ENCODE measurements at regions not wholly inside any gene's neighbourhood (a gene's known extent, or its start where the extent isn't known, plus 50 kb on each side); places are given as distances from the start of the nearest gene placed in this dataset.
A peak's percentile ranks its signal among the peaks of the same experiment; 100 is the strongest.

DNA sequence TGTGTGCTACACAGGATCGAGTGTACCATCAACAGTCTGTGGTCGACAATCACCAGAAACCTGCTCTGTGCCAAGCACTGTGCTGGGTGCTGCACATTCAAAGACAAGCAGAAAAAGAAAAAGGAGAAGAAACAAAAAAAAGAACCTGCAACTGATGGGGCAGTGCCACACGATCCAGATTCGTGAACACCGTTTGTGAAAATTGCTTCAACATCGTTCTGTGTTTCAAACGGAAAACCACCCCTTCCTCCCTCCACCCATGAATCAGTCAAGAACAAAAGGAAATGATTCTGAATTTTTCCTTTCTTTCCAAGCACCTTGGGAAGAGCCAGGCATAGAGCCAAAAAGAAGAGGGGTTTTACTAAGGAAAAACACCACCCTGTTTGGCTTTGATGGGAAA, 129.2 kb upstream of the ARID1B start:
- WGBS = 41% methylated on average over 7 of the region's 7 CpGs
- Histone ChIP-seq H3K9me3 (ENCODE audit: control insufficient read depth, low read length) (no peaks in the 10 kb centered on the region), H3K27me3 (ENCODE audit: control insufficient read depth, insufficient read depth) (no peaks in the 10 kb centered on the region), H3K27ac (ENCODE audit: low read length) (no peak overlapping the region), H3K4me1 (ENCODE audit: control insufficient read depth, insufficient read depth, low read length) (no peaks in the 10 kb centered on the region), H3K4me3 (ENCODE audit: low read length) (no peak overlapping the region)
- DNase-seq (no peak), ATAC-seq (peak in 1 of 2 donors; percentile 47)
- intact Hi-C loops (cut with DNase I) = no loop called here

DNA sequence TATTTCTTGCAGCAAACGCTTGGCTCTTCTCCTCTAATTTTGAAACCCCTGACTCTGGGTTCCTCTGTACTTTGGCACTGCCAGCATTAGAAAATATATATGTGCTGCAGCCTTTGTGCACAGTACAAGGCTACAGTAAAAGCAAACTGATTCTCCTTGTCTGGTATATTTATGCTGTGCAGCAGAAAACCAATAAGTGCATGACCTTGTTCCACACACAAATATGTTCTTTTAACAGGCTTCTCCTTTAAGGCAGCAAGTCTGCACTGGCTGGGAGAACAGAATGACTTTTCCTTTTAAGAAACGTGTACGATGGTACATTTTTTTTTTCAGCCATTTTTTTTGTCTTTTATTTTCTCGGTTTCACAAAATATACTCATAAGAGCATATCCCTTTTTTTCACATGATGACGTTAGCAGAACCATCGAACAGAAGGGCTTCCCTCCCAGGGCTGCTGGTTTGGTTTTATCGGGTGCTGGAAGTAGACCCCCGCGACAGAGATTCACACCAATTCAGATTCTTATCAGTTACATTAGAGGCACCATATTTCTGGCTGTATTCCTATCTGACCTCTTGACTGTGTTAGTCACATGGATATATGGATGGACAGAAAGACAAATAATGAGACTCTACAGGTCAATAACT, 129.9 kb upstream of the ARID1B start:
- no peak for ATAC-seq
- intact Hi-C loops (cut with DNase I) = no loop called here

DNA sequence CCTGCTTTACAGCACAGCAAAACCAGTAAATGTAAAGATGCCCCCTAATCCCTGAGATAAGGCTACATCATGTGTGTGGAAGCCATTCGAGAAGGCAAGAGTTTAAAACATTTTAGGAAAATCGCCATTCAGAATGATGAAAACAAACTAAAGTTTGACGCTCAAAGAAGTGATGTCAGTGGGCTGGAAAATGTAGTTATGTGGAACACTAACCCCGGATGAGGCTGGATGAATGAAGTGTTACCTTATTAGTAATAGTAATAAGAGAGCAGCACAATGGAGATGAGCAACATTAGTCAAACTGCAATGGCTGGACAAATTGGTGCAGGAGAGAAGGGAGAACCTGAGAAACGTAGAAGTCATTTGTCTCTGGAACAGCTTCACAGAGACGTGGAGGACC, 130.7 kb upstream of the ARID1B start:
- H3K27me3 ChIP-seq (ENCODE audit: control insufficient read depth, insufficient read depth) = no peaks in the 10 kb centered on the region
- H3K9me3 ChIP-seq (ENCODE audit: control insufficient read depth, low read length) = no peaks in the 10 kb centered on the region
- H3K4me3 ChIP-seq (ENCODE audit: low read length) = no peak overlapping the region
- 84% methylated on average over 6 of the region's 6 CpGs for WGBS
- DNase-seq = no peak
- H3K27ac ChIP-seq (ENCODE audit: low read length) = no peak overlapping the region
- ATAC-seq = no peak
- intact Hi-C loops (cut with DNase I) = no loop called here
- H3K4me1 ChIP-seq (ENCODE audit: control insufficient read depth, insufficient read depth, low read length) = no peaks in the 10 kb centered on the region

More for the DNA sequence above, 129.9 kb upstream of the ARID1B start:
- 46% methylated on average over 9 of the region's 9 CpGs for WGBS
- DNase-seq = no peak
- H3K4me3 ChIP-seq (ENCODE audit: low read length) = no peak overlapping the region
- H3K27me3 ChIP-seq (ENCODE audit: control insufficient read depth, insufficient read depth) = no peaks in the 10 kb centered on the region
- no peaks in the 10 kb centered on the region for H3K9me3 ChIP-seq (ENCODE audit: control insufficient read depth, low read length)
- no peaks in the 10 kb centered on the region for H3K4me1 ChIP-seq (ENCODE audit: control insufficient read depth, insufficient read depth, low read length)
- H3K27ac ChIP-seq (ENCODE audit: low read length) = no peak overlapping the region

DNA sequence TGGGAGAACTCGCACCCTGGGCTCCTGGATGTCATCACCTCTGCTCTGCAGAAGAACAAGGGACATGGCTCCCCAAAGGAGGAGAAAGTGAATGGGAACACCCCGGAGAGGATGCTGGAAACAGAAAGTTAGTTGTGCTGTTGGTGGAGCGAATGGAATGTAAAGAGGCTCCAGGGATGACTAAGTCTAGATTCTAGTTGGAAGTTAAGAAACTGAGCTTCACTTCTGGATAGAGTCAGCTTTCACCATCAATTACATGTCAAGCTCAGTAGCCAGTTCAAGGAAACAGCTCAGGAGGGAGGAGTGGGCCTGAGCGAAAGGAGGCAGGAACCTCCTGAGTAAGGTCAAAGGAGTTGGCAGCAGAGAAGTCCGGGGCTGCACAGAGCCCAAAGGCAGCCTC, 132.1 kb upstream of the ARID1B start:
- no peak overlapping the region for H3K27ac ChIP-seq (ENCODE audit: low read length)
- H3K27me3 ChIP-seq (ENCODE audit: control insufficient read depth, insufficient read depth) = no peaks in the 10 kb centered on the region
- H3K9me3 ChIP-seq (ENCODE audit: control insufficient read depth, low read length) = no peaks in the 10 kb centered on the region
- DNase-seq (no peak), ATAC-seq (no peak)
- 83% methylated on average over 5 of the region's 5 CpGs for WGBS
- no peak overlapping the region for H3K4me3 ChIP-seq (ENCODE audit: low read length)
- no peaks in the 10 kb centered on the region for H3K4me1 ChIP-seq (ENCODE audit: control insufficient read depth, insufficient read depth, low read length)
- intact Hi-C loops (cut with DNase I) = no loop called here

DNA sequence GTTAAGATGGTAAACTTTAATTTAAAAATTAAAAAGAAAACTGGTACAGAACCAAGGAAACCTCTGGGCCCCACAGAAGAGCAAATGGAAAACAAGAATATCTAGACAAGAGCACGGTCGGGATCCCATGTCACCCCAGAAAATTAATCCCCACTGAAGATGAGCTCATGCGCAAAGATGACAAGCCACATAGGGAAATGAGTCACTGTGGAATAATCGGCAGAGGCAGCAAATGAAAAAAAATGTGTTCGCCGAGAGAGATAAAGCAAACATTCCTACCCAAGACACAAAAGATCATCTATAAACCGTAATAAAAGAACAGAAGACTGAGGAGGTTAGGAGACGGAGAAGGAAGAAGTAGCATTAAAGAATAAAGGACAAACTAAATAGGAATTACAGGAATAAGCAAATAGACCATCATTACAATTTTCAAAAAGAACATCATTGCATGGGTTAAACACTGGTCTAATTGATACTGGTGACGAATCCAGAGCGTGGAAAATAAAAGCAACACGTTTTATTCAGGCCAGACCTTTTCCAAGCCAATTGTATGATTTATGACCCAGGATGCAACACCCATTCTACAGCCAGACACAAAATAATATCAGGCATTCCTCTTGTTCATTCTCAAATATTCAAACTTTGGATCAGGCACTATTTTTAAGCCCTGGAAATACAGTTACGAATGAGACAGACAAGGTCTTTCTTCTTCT, 138.0 kb upstream of the ARID1B start:
- DNase-seq = no peak
- ATAC-seq = no peak
- Histone ChIP-seq H3K9me3 (ENCODE audit: control insufficient read depth, low read length) (no peaks in the 10 kb centered on the region), H3K4me1 (ENCODE audit: control insufficient read depth, insufficient read depth, low read length) (no peaks in the 10 kb centered on the region), H3K27me3 (ENCODE audit: control insufficient read depth, insufficient read depth) (no peaks in the 10 kb centered on the region), H3K4me3 (ENCODE audit: low read length) (no peak overlapping the region), H3K27ac (ENCODE audit: low read length) (no peak overlapping the region)
- intact Hi-C loops (cut with DNase I) = no loop called here
- WGBS = 86% methylated on average over 12 of the region's 12 CpGs

DNA sequence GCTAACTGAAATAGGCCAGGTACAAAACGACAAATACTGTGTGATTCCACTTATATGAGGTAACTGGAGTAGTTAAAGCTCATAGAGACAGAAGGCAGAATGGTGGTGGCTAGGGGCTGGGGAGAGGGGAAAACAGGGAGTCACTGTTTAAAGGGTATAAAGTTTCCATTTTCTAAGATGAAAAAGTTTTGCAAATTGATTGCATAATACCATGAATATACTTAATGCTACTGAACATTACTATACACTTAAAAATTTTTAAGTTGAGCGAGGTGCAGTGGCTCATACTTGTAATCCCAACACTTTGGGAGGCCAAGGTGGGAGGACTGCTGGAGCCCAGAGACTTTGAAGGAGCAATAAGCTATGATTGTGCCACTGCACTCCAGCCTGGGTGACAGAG, 138.6 kb upstream of the ARID1B start:
- ATAC-seq (no peak), DNase-seq (no peak)
- H3K4me3 ChIP-seq (ENCODE audit: low read length) = no peak overlapping the region
- H3K9me3 ChIP-seq (ENCODE audit: control insufficient read depth, low read length) = no peaks in the 10 kb centered on the region
- WGBS = 92% methylated on average over 2 of the region's 2 CpGs
- H3K27me3 ChIP-seq (ENCODE audit: control insufficient read depth, insufficient read depth) = no peaks in the 10 kb centered on the region
- intact Hi-C loops (cut with DNase I) = no loop called here
- no peaks in the 10 kb centered on the region for H3K4me1 ChIP-seq (ENCODE audit: control insufficient read depth, insufficient read depth, low read length)
- no peak overlapping the region for H3K27ac ChIP-seq (ENCODE audit: low read length)

DNA sequence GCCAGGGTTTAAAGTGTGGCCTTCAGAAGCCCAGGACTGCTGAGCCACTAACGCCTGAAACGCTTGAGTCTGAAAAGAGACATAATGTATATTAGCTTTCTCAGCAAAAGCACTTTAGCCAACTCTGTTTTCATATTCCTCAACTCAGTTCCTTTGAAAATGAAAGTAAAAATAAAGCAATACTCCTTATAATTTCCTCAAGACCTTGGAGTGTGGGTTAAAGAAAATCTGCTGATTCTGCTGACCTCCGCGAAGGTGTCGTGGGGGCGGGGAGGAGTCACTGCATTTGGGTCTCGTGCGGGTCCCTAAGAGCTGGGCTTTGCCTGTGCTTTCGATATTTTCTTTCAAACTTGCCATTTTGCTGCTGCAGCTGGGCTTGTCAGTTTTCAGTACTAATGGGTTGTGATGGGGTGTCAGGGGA, 142.2 kb upstream of the ARID1B start:
- no peaks in the 10 kb centered on the region for H3K27me3 ChIP-seq (ENCODE audit: control insufficient read depth, insufficient read depth)
- 44% methylated on average over 9 of the region's 9 CpGs for WGBS
- intact Hi-C loops (cut with DNase I) = no loop called here
- DNase-seq = peak in 2 of 3 donors; percentile 43 to 66
- ATAC-seq = no peak
- H3K4me1 ChIP-seq (ENCODE audit: control insufficient read depth, insufficient read depth, low read length) = no peaks in the 10 kb centered on the region
- H3K27ac ChIP-seq (ENCODE audit: low read length) = no peak overlapping the region
- H3K9me3 ChIP-seq (ENCODE audit: control insufficient read depth, low read length) = no peaks in the 10 kb centered on the region
- H3K4me3 ChIP-seq (ENCODE audit: low read length) = peak overlapping the region; percentile 51

DNA sequence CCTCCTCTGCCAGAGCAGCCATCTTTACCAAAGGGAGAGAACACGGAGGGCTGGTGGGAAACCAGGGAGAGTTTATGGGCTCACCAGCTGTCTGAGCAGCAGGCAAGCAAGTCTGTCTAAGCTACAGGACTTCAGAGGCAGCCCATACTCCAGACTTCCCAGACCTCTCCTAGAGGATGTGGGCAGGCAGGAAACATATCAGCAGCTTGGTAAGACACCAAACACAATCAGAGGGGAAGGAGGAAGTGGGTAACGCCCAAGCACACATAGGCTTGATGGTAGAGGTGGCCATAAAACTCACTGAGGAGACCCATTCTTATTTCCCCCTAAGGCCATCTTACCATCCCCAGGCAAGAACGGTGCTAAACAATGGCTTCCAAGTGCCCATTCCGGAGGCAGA, 143.1 kb upstream of the ARID1B start:
- Histone ChIP-seq H3K4me3 (ENCODE audit: low read length) (no peak overlapping the region), H3K4me1 (ENCODE audit: control insufficient read depth, insufficient read depth, low read length) (no peaks in the 10 kb centered on the region), H3K27me3 (ENCODE audit: control insufficient read depth, insufficient read depth) (no peaks in the 10 kb centered on the region), H3K9me3 (ENCODE audit: control insufficient read depth, low read length) (no peaks in the 10 kb centered on the region), H3K27ac (ENCODE audit: low read length) (no peak overlapping the region)
- no peak for DNase-seq
- ATAC-seq = peak; percentile 20 to 62
- 81% methylated on average over 4 of the region's 4 CpGs for WGBS
- intact Hi-C loops (cut with DNase I) = no loop called here

DNA sequence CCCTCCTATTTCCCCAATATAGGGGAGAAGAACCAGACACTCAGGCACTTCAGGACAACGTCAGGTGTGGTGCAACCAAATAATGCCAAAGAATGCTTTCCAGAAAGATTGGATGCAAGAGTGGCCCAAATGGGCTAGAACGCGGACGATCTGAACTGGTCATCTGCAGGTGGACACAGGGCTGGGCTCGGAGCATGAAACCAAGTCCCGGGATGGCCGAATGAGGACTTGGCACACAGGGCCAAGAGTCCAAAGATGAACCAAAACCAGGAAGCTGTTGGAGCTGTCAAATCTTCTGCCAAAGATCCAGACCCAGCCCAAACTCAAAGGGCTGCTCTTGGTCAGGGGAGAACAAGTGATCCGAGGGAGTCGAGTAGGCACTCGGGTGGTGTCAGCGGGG, 143.9 kb upstream of the ARID1B start:
- Histone ChIP-seq H3K9me3 (ENCODE audit: control insufficient read depth, low read length) (no peaks in the 10 kb centered on the region), H3K4me3 (ENCODE audit: low read length) (no peak overlapping the region), H3K4me1 (ENCODE audit: control insufficient read depth, insufficient read depth, low read length) (no peaks in the 10 kb centered on the region), H3K27ac (ENCODE audit: low read length) (no peak overlapping the region), H3K27me3 (ENCODE audit: control insufficient read depth, insufficient read depth) (no peaks in the 10 kb centered on the region)
- DNase-seq (no peak), ATAC-seq (no peak)
- 89% methylated on average over 11 of the region's 11 CpGs for WGBS
- intact Hi-C loops (cut with DNase I) = no loop called here

DNA sequence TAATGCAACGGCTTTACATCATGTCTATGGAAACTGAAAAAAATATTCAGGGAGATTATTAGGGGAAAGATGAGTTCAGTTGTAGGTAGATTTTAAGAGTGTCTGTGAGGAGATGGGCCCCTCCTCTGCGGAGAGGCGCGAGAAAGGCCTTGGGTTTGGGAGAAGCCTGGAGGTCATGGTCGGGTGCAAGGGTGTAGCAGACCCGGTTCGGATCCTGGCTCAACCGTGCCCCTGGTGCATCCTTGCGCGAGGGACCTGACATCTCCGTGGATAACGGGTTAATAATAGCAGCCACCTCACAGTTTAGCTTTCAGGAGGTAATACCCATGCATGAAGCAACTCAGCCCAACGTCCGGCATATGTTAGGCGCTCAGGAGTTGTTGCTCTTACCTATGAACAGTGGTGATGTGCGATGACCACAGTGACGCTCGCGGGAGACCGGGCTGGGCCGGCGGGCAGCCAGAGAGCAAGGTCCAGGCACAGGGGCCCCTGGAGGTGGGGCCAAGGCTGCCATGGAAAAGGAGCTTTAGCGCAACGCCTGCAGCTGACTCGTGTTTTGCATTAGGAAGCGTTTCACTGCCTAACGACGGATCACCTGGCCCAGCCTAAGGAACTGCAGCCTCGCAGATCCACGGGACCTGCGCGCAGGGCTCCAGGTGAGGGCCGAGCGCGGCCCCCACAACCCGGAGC, 146.4 kb upstream of the ARID1B start:
- intact Hi-C loops (cut with DNase I) = no loop called here
- ATAC-seq = no peak
- WGBS = 93% methylated on average over 36 of the region's 36 CpGs
- Histone ChIP-seq H3K27ac (ENCODE audit: low read length) (no peak overlapping the region), H3K9me3 (ENCODE audit: control insufficient read depth, low read length) (no peaks in the 10 kb centered on the region), H3K4me1 (ENCODE audit: control insufficient read depth, insufficient read depth, low read length) (no peaks in the 10 kb centered on the region), H3K27me3 (ENCODE audit: control insufficient read depth, insufficient read depth) (no peaks in the 10 kb centered on the region), H3K4me3 (ENCODE audit: low read length) (no peak overlapping the region)
- DNase-seq = no peak

DNA sequence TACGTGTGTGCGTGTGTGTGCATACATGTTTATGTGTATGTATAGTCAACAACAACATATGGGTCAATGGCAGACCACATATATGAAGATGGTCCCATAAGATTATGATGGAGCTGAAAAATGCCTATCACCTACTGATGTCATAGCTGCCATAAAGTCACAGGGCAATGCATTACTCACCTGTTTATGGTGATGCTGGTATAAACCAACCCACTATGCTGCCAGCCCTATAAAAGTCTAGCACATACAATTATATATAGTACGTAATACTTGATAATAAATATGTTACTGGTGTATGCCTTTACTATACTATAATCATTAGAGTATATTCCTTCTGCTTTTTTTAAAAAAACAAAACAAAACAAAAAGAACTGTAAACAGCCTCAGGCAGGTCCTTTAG, 148.4 kb upstream of the ARID1B start:
- H3K4me1 ChIP-seq (ENCODE audit: control insufficient read depth, insufficient read depth, low read length) = no peaks in the 10 kb centered on the region
- no peaks in the 10 kb centered on the region for H3K9me3 ChIP-seq (ENCODE audit: control insufficient read depth, low read length)
- intact Hi-C loops (cut with DNase I) = no loop called here
- ATAC-seq (no peak), DNase-seq (no peak)
- H3K27ac ChIP-seq (ENCODE audit: low read length) = no peak overlapping the region
- H3K27me3 ChIP-seq (ENCODE audit: control insufficient read depth, insufficient read depth) = no peaks in the 10 kb centered on the region
- 82% methylated on average over 3 of the region's 3 CpGs for WGBS
- H3K4me3 ChIP-seq (ENCODE audit: low read length) = no peak overlapping the region
